Stomach smooth muscle (tissue), 2 donors: ENCODE measurements at regions not wholly inside any gene's neighbourhood (a gene's known extent, or its start where the extent isn't known, plus 50 kb on each side); places are given as distances from the start of the nearest gene placed in this dataset.
"Not testable (repeated sequence)": the region's sequence is repeated elsewhere in the genome, so short reads cannot be mapped to it uniquely, and the experiment has no call there.

Experiments
- H3K27ac ChIP-seq: one replicate; pipeline ENCODE4 v1.7.0; 2013; ENCODE audit warnings: mild to moderate bottlenecking, low read length, inconsistent platforms
- H3K27me3 ChIP-seq, 2 donors: one replicate each; pipeline ENCODE4 v1.7.0; 2013; ENCODE audit warnings: low read length in 2 of 2; ENCODE audit not compliant: insufficient read depth in 2 of 2, control insufficient read depth in 1 of 2
- H3K36me3 ChIP-seq, 2 donors: one replicate each; pipeline ENCODE4 v1.7.0; 2013; ENCODE audit warnings: low read length in 2 of 2; ENCODE audit not compliant: control insufficient read depth in 2 of 2, insufficient read depth in 2 of 2
- H3K4me1 ChIP-seq: one replicate; pipeline ENCODE4 v1.7.0; 2013; ENCODE audit warnings: low read length; ENCODE audit not compliant: control insufficient read depth, insufficient read depth
- H3K4me3 ChIP-seq, 2 donors: one replicate each; pipeline ENCODE4 v1.7.0; 2013; ENCODE audit warnings: low read length in 2 of 2
- H3K9ac ChIP-seq, 2 donors: one replicate each; pipeline ENCODE4 v1.7.0; 2013; ENCODE audit warnings: low read length in 2 of 2, mild to moderate bottlenecking in 1 of 2
- H3K9me3 ChIP-seq, 2 donors: one replicate each; pipeline ENCODE4 v1.7.0; 2013; ENCODE audit warnings: low read length in 2 of 2; ENCODE audit not compliant: control insufficient read depth in 2 of 2
- donor health status: healthy.
- donor health status: Pancreatic carcinoma.

- peaks cover 12 to 14% of the 10 kb centered on the region in 2 donors for H3K9me3 ChIP-seq
- not testable (repeated sequence) for H3K4me1 ChIP-seq, H3K36me3 ChIP-seq, H3K27me3 ChIP-seq, H3K9ac ChIP-seq, H3K27ac ChIP-seq, H3K4me3 ChIP-seq
These were observed 301.6 kb downstream of the PTGER3 start for GRCh38 chr1:70746062-70746461.

- not testable (repeated sequence) for H3K27me3 ChIP-seq, H3K4me3 ChIP-seq, H3K4me1 ChIP-seq, H3K36me3 ChIP-seq, H3K27ac ChIP-seq, H3K9ac ChIP-seq
- peaks cover 10 to 12% of the 10 kb centered on the region in 2 donors for H3K9me3 ChIP-seq
These were observed 300.5 kb downstream of the PTGER3 start for GRCh38 chr1:70747123-70747522.

DNA sequence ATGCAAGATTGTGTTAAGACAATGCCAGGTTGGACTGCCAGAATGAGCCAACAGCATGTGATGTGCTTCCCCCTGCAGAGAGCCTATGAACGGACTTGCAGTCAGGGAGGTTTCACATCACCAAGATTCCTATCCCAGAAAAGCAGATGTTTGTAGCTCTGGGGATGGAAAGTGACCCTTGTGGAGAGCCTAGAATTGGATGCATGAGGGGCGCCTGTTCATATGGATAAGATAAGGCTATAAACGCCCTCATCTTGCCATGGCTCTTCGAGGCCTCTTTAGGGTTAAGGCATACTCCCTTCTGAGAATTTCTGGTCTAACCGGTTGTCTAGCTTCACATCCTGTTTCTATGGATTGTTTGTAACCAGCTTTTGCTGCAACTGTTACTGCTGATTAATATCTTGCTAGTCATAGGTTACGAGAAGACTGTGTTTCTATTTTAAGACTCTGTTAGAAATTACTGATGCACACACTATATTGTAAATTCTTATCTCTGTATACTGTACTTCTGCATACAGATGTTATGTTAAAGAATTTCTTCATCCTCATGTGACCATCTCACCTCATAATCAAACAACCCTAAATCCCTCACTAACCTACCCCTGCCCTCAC, 295.8 kb downstream of the PTGER3 start:
- H3K4me1 ChIP-seq, H3K27ac ChIP-seq, H3K4me3 ChIP-seq, H3K27me3 ChIP-seq, H3K9ac ChIP-seq, H3K36me3 ChIP-seq, H3K9me3 ChIP-seq: not testable (repeated sequence)

GRCh38 chr1:70754701-70755100, 292.9 kb downstream of the PTGER3 start:
- no peaks in the 10 kb centered on the region for H3K4me1 ChIP-seq
- no peak overlapping the region for H3K9ac ChIP-seq
- no peaks in the 10 kb centered on the region for H3K27me3 ChIP-seq

GRCh38 chr1:70760154-70760553, 287.5 kb downstream of the PTGER3 start:
- no peak overlapping the region for H3K4me3 ChIP-seq

More at GRCh38 chr1:70754701-70755100, 292.9 kb downstream of the PTGER3 start:
- H3K4me3 ChIP-seq: no peak overlapping the region
- H3K27ac ChIP-seq: no peak overlapping the region
- no peaks in the 10 kb centered on the region for H3K36me3 ChIP-seq
- peaks cover 0 to 9% of the 10 kb centered on the region in 2 donors for H3K9me3 ChIP-seq

GRCh38 chr1:70762386-70762785, 285.2 kb downstream of the PTGER3 start:
- Histone ChIP-seq H3K9ac (no peak overlapping the region), H3K4me1 (no peaks in the 10 kb centered on the region), H3K27ac (no peak overlapping the region)

More at GRCh38 chr1:70760154-70760553, 287.5 kb downstream of the PTGER3 start:
- H3K9ac ChIP-seq: no peak overlapping the region
- no peaks in the 10 kb centered on the region for H3K36me3 ChIP-seq
- H3K27ac ChIP-seq: no peak overlapping the region
- H3K9me3 ChIP-seq: no peaks in the 10 kb centered on the region
- no peaks in the 10 kb centered on the region for H3K27me3 ChIP-seq
- H3K4me1 ChIP-seq: no peaks in the 10 kb centered on the region

DNA sequence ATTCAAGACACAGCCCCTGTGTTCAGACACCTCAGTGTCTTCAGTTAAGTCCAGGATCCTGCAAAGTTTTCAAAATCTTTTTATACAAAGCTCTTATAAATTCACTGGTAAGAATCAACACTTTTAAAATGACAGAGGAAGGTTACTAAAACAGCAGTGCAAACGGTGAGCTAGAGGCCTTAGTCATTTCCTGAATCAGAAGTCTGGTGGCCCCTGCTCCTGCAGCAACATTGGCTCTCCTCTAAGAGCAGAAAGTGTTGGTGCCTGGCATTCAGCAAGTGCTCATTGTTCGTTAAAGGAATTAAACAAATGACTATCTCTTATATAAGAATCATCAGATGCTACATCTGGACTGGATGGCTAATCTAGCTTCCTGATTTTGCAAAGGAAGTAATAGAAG, 282.9 kb downstream of the PTGER3 start:
- H3K9me3 ChIP-seq: no peaks in the 10 kb centered on the region
- H3K9ac ChIP-seq: no peak overlapping the region
- H3K27me3 ChIP-seq: no peaks in the 10 kb centered on the region
- no peak overlapping the region for H3K4me3 ChIP-seq
- no peaks in the 10 kb centered on the region for H3K36me3 ChIP-seq
- no peak overlapping the region for H3K27ac ChIP-seq
- no peaks in the 10 kb centered on the region for H3K4me1 ChIP-seq

More at GRCh38 chr1:70762386-70762785, 285.2 kb downstream of the PTGER3 start:
- Histone ChIP-seq H3K36me3 (no peaks in the 10 kb centered on the region), H3K9me3 (no peaks in the 10 kb centered on the region), H3K27me3 (no peaks in the 10 kb centered on the region), H3K4me3 (no peak overlapping the region)

DNA sequence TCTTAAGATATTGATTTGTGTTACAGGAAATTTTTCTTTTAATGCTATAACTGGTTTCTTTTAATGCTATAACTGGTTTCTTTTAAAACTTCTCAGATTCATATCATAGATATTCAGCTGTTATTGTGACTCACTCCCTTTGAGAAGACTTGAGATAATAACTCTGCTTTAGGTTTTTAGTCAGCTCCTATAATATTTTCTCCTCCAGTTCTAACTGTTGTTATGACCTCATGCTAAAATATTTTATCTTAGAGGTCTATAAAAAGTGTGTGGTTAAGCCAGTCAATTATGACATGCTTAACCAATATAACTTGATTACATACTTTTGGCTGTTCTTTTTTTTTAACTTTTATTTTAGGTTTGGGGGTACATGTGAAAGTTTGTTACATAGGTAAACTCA, 280.2 kb downstream of the PTGER3 start:
- H3K4me3 ChIP-seq: no peak overlapping the region
- H3K27me3 ChIP-seq: no peaks in the 10 kb centered on the region
- no peaks in the 10 kb centered on the region for H3K36me3 ChIP-seq
- no peaks in the 10 kb centered on the region for H3K4me1 ChIP-seq
- peaks cover 0 to 3% of the 10 kb centered on the region in 2 donors for H3K9me3 ChIP-seq
- no peak overlapping the region for H3K27ac ChIP-seq
- no peak overlapping the region for H3K9ac ChIP-seq

DNA sequence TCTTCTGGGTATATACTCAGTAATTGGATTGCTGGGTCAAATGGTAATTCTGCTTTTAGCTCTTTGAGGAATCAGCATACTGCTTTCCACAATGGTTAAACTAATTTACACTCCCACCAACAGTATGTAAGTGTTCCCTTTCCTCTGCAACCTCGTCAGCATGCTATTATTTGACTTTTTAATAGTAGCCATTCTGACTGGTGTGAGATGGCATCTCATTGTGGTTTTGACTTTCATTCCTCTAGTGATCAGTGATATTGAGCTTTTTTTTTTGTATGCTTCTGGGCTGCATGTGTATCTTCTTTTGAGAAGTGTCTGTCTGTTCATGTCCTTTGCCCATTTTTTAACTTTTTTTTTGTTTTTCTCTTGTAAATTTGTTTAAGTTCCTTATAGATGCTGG, 279.4 kb downstream of the PTGER3 start:
- Histone ChIP-seq H3K9me3 (peaks cover 0 to 3% of the 10 kb centered on the region in 2 donors), H3K27me3 (no peaks in the 10 kb centered on the region), H3K36me3 (no peaks in the 10 kb centered on the region), H3K4me1 (no peaks in the 10 kb centered on the region), H3K9ac (no peak overlapping the region), H3K4me3 (no peak overlapping the region), H3K27ac (no peak overlapping the region)

- no peak overlapping the region for H3K9ac ChIP-seq
- H3K4me3 ChIP-seq: no peak overlapping the region
- H3K27ac ChIP-seq: no peak overlapping the region
- H3K27me3 ChIP-seq: no peaks in the 10 kb centered on the region
- no peaks in the 10 kb centered on the region for H3K9me3 ChIP-seq
- no peaks in the 10 kb centered on the region for H3K4me1 ChIP-seq
- H3K36me3 ChIP-seq: no peaks in the 10 kb centered on the region
These were observed 269.4 kb downstream of the PTGER3 start for GRCh38 chr1:70778056-70778762.

DNA sequence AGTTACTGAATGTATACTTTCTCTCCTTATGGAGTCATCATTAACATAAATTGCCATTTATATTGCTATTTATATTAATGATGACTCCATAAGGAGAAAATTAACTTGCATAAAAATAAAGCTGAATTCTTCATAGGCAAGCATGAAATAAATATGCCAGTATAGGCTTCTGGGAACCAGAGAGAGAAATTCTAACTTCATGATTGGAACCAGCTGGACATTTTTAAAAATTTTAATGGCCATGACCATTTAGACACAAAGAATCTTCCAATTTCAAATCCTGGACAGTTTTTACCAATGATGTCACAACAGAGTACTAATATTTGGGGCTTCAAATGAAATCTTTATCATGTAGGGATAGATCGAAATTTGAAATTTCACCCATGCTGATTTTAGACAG, 268.7 kb downstream of the PTGER3 start:
- H3K27me3 ChIP-seq: no peaks in the 10 kb centered on the region
- H3K4me3 ChIP-seq: no peak overlapping the region
- H3K9me3 ChIP-seq: no peaks in the 10 kb centered on the region
- no peak overlapping the region for H3K9ac ChIP-seq
- no peaks in the 10 kb centered on the region for H3K36me3 ChIP-seq
- H3K4me1 ChIP-seq: no peaks in the 10 kb centered on the region
- H3K27ac ChIP-seq: no peak overlapping the region
